ENCODE measurements at regions not wholly inside any gene's neighbourhood (a gene's known extent, or its start where the extent isn't known, plus 50 kb on each side); places are given as distances from the start of the nearest gene placed in this dataset.

GRCh38 chr3:193836511-193836910 is 243.5 kb downstream of the OPA1 start:
- TF ChIP-seq POLR2A (IDR thresholded peaks at IDR 0.05) (no peak), CTCF (IDR thresholded peaks at IDR 0.05) (no peak)

All from suprapubic skin (tissue), 3 donors.